ENCODE measurements at regions not wholly inside any gene's neighbourhood (a gene's known extent, or its start where the extent isn't known, plus 50 kb on each side); places are given as distances from the start of the nearest gene placed in this dataset.
"Not testable (repeated sequence)": the region's sequence is repeated elsewhere in the genome, so short reads cannot be mapped to it uniquely, and the experiment has no call there.

DNA sequence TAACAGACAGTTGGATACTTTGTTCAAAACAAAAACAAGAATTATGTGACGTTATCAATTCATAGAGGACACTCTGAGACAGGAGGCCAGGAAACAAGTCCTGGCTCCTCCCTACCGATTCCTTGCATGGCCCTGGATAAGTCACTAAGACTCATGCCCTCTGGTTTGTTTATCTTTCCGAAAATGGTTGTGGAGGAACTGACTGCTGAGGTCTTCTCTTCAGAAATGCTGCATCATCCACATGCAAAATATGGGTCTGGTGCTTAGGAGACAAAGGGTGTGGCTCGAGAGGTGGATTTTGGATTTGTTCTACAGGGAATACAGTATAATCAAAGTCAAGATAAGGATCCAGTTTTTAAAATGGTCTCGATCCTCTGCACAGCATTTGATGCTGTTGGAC is 130.9 kb downstream of the RELL1 start:
- DNase-seq, result no peak

- not testable (repeated sequence) for DNase-seq
Observed at GRCh38 chr4:37549866-37550265, 136.3 kb downstream of the RELL1 start.

DNA sequence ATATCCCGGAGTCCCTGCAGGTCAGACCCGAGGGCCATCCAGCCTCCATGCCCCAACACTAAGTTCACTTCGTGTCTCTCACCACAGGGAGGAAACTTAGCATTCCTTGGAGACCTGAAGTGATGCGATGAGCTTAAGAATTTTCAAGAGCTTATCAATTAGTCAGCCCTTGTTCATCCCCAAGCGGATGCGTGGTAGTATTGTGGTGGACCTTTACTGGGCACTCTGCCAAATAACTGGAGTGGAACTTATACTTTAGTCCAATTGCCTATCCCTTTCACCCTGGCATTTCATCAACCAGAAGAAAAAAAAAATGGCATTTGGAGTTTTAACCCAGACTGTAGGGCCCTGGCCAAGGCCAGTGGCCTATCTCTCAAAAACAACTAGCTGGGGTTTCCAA is 137.1 kb downstream of the RELL1 start:
- no peak for DNase-seq

DNA sequence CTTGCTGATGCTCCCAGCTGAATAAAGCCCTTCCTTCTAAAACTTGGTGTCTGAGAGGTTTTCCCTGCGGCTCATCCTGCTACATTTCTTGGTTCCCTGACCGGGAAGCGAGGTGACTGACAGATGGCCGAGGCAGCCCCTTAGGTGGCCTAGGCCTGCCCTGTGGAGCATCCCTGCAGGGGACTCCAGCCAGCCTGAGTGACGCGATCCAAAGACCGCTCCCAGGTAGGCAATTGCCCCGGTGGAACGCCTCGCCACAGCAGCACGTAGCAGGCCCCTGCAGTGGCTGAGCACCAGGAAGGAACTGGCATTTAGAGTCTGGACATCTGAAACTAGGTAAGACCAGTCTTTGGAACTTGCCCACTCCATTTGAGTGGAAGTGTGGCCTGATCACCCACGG is 139.6 kb downstream of the RELL1 start:
- DNase-seq, result no peak

GRCh38 chr4:37542706-37543105 is 143.5 kb downstream of the RELL1 start:
- no peak for DNase-seq

GRCh38 chr4:37541956-37542355 is 144.2 kb downstream of the RELL1 start:
- no peak for DNase-seq

DNA sequence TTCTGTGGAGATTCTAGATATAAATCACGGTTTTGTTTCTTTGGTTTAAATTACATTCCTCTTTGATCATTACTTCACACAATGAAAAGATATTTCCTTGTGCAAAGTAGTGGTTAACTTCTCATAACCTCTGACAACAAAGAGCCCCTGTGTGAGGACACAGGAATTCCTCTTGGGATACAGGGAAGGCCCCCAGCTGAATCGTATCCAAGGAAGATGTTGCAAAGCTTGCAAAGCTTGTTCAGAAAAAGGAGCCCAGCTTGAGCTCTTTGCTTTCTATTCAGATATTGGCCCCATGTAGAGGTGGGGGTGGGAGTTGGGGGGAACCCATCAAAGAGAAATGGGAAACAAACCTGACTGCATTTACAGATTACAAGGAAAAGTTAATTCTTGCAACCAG is 145.7 kb downstream of the RELL1 start:
- no peak for DNase-seq

GRCh38 chr4:37538931-37539330 is 147.2 kb downstream of the RELL1 start:
- DNase-seq, result no peak

- no peak for DNase-seq
Observed at GRCh38 chr4:37537484-37537883, 148.7 kb downstream of the RELL1 start.

- DNase-seq, result no peak
Observed at GRCh38 chr4:37535872-37536271, 150.3 kb downstream of the RELL1 start.

DNA sequence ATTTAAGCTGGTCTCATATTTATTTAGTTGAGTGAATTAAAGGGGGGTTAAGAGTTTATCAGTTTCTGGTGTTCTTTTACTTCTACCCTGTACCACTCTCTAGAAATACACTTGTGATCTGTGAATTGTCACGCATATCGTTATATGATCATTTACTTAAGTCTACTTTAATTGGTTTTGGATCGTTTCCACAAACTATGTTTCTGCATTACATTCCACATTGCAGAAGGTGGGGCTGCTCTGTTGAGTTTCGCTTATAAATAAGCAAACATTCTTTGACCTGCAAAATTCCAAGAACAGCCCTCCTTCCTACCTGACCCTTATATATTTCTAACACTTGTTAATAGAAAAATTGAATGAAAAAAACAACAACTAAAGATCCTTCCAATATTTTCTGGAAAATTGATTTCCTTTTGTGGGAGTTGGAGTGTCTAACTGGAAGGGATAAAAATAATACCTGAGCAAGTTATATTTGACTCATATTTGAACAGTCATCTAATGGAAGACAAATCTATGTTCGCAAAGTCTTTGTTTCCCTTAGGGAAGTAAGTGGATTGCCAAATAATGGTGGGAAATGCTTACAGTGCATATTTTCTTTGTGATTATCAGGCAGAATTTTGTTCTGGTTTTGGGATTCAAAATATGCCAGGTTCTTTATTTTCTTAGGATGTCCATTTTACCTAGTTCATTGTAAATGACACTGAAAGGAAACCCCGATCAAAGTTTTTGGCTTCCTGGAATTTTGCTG is 152.7 kb downstream of the RELL1 start:
- no peak for DNase-seq

DNA sequence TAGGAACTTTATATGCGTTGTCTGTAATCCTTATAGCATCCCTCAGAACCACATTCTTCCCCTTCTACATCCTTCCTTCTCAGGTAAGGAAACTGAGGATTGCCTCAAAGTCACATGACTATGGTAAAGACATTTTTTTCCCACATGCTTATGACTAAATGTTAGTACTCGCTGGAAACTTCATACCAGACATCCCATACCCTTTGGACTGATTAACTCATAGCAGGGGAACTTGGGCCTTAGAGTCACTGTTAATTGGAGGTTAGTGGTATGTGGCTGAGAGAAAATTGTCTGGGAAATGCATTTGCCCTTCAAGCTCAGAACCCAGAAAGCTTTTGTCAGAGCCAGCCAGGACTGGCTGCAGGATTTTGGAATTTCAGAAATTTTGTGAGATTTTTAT is 155.0 kb downstream of the RELL1 start:
- DNase-seq, result no peak

DNA sequence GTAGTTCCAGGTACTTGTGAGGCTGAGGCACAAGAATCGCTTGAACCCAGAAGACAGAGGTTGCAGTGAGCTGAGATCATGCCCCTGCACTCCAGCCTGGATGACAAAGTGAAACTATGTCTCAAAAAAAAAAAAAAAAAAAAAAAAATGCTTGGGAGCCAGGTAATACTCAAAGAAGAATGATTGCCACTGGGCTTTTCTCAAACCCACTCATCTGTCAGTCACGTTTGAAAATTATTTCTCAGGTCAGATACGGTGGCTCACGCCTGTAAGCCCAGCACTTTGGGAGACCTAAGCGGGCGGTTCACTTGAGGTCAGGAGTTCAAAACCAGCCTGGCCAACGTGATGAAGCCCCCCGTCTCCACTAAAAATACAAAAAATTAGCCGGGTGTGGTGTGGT is 155.7 kb downstream of the RELL1 start:
- DNase-seq, result no peak

GRCh38 chr4:37528166-37528885 is 157.8 kb downstream of the RELL1 start:
- peak; percentile 1 for DNase-seq

DNA sequence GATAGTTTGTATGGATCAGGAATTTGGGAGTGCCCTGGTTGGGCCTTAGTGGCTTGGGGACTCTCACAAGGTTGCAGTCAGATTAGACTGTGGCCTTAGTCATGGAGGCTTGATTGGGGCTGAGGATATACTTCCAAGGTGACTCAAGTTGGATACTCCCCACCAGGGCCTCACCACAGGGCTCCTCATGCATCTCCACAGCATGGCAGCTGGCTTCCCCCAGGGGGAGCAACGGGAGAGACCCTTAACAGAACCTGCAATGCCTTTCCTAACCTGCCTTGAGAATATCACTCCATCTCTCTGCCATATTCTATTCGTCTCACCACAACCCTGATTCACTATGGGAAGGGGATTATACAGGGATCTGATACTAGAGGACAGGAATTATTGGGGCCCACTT is 161.9 kb downstream of the RELL1 start:
- no peak for DNase-seq

- DNase-seq, result no peak
Observed at GRCh38 chr4:37522996-37523395, 163.2 kb downstream of the RELL1 start.

GRCh38 chr4:37517326-37517725 is 168.8 kb downstream of the RELL1 start:
- DNase-seq, result no peak

DNA sequence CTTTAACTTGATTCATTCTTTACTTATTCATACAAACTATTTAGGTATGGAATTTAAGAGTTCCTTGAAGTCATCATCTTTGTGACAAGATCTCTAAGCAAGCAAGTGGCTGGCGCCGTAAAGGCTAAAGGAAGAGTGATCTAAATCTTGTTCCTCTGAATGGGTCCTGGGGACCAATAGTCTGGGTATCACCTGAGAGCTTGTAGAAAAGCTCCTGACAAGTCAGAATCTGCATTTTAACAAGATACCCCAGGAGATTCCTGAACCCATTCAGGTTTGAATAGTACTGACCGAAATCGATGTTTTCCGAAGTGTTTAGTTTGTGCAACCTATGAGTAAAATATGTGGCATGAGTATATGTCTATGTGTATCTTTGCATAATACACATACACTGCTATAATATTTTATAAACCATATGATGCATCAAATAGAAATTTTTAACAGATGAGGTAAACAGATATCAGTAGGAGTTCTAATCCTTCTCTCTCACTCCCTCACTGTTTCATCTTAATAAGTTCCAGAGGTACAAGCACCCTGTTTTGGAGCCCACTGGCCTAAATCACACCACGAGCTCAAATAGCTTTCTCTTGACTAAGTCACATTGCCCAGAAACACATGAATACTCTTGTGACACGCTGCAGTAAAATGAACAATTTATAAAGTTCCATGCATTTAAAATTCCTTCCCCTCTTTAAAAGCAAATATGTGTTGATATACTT is 170.0 kb downstream of the RELL1 start:
- DNase-seq, result no peak

DNA sequence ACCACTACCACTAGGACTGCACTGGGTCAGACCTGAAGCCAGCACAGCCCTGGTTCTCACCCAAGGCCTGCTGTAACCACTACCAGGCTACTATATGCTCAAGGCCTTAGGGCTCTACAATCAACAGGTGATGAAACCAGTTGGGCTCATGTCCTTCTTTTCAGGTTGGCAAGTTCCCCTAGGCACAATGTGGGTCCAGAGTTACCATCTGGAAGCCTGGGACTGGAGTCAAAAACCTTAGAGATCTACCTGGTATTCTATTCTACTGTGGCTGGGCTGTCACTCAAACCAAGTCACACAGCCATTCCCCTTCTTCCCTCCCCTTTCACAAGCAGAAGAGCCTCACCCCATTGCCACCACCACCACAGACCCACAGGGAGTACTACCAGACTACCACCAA is 175.6 kb downstream of the RELL1 start:
- no peak for DNase-seq

- DNase-seq, result no peak
Observed at GRCh38 chr4:37503261-37503660, 182.9 kb downstream of the RELL1 start.

DNA sequence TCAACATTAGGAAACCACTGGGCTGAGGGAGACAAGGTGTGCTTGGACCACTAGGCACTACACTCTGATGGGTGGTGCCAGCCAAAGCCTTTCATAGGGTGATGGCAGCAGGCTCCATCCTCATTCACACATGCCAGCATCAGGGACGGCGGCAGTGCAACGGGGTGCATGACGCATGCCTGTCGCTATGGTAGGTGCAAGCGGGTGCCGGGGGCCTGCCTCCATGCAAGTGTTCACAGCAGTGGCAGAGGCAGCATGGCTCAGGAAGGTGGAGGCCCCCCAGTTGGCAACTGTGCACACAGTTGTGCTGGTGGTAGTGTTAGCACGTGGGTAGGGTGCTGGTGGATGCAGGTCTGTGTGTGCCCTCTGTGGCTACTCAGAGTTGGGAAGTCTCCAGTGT is 184.1 kb downstream of the RELL1 start:
- DNase-seq, result no peak

All from midbrain (tissue), 1 donor.